Skin epidermis (tissue), 12 donors: ENCODE measurements at regions not wholly inside any gene's neighbourhood (a gene's known extent, or its start where the extent isn't known, plus 50 kb on each side); places are given as distances from the start of the nearest gene placed in this dataset.
"Not testable (repeated sequence)": the region's sequence is repeated elsewhere in the genome, so short reads cannot be mapped to it uniquely, and the experiment has no call there.

ENCODE experiments used
- H3K27ac ChIP-seq, 21 experiments: fragments of 200-600 bp; sonication (generic) in 11 of 21; one replicate each; pipeline ENCODE4 v1.5.0; 2020; ENCODE audit warnings: mild to moderate bottlenecking in 3 of 21, inconsistent platforms in 2 of 21, moderate library complexity in 2 of 21
- H3K4me3 ChIP-seq, 7 experiments: fragments of 200-600 bp; sonication (generic) in 2 of 7; one replicate each; pipeline ENCODE4 v1.5.0; 2020; ENCODE audit warnings: inconsistent platforms in 2 of 7, mild to moderate bottlenecking in 2 of 7, moderate library complexity in 1 of 7

DNA sequence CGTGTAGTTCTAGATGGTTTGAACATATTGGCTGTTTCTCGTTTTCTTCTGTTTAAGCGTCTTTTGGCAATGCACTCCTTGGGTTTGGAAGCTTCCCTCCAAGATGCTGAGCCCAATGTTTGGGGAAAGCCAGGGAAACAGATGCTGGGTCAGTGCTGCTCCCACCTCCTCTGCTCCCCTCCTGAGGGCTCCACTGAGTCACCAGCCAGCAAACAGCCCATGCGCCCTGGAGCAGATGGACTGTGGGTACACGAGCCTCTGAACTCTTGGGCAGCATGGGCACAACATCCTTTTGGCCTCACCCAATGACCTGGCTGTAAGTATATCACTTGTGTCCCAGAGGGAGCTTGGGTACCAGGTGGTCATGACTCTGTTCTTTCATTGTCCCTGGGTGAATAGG, 207.6 kb downstream of the BUB3 start:
- no peak overlapping the region for H3K4me3 ChIP-seq
- H3K27ac ChIP-seq: no peak overlapping the region

DNA sequence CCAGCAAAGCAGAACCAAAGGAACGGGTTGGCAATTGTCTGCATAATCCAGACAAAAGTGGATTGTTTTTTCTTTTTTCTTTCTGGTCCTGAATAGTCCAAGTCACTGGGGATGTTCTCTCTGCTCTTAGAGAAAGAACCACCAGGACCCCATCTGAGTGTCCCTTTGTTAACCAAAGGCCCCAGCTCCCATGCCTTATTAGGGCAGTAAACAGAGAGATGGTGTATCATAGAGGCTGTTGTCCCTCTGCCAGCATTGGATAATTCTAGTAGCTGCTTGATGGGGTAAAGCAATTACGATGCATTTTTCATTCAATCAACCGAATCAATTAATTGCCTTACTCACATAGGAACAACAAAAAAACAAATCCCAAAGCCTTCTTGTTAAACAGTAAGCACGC, 213.0 kb downstream of the BUB3 start:
- Histone ChIP-seq H3K27ac (no peak overlapping the region), H3K4me3 (no peak overlapping the region)

DNA sequence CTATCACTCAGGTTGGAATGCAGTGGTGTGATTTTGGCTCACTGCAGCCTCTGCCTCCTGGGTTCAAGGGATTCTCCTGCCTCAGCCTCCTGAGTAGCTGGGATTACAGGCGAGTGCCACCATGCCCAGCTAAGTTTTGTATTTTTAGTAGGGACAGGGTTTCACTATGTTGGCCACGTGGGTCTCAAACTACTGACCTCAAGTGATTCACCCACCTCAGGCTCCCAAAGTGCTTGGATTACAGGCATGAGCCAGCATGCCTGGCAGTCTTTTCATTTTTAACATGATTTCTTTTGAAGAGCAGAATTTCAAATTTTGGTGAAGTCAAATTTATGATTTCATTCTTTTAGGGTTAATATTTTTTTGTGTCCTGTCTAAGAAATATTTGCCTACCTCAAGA, 217.4 kb downstream of the BUB3 start:
- H3K27ac ChIP-seq, H3K4me3 ChIP-seq: not testable (repeated sequence)

DNA sequence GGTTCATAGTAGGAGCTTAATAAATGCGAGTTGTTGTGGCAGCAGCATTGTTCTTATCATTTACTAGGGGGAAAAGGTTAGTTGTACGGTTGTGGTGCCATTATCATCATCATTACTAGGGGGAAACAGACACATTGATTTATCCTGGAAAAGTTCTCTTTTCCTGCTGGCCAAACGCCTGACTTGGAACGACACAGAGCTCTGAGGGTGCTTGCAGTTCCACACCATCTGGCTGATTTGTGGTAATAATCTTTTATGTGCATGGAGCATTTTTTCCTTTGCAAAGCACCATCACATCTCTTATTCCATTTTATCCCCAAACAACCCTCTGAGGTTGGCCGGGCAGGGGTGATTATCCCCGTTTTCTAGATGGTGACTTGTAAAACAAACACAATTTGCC, 219.4 kb downstream of the BUB3 start:
- H3K4me3 ChIP-seq: no peak overlapping the region
- no peak overlapping the region for H3K27ac ChIP-seq

DNA sequence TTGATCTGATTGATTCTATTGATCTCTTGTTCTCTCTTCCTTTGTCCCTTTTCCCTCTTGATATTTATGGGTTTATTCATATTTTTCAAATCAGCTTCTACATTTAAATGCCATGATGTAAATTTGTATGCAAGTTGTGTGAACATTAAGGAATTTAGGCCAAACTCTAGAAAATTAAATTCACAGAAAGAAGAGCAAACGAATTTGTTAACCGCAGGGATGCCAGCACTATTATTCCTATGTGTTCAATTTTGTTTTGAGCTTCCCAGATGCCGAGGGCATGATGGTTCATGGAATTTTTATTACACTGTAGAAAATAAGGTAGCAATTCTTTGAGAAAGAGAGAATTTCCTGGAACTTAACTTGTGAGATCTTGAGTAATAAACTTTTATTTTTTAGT, 220.9 kb downstream of the BUB3 start:
- no peak overlapping the region for H3K4me3 ChIP-seq
- no peak overlapping the region for H3K27ac ChIP-seq

DNA sequence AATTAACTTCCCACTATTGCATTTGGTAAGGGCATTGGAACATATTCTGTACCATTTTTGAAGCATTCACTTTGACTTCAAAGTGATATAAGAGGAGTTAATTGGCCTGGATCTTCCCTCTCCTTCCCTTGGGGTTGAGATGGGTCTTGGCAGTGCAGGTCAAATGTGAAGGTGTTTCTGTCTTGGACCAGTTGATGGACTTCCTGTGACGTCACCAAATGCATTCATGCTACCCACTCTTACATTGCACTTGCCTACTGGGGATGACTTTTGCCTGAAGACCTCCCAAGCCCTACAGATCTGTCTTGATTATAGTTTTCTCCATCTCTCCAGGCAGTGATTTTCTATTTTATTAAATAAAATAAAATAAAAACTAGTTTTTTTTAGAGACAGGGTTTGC, 221.5 kb downstream of the BUB3 start:
- Histone ChIP-seq H3K4me3 (no peak overlapping the region), H3K27ac (no peak overlapping the region)

DNA sequence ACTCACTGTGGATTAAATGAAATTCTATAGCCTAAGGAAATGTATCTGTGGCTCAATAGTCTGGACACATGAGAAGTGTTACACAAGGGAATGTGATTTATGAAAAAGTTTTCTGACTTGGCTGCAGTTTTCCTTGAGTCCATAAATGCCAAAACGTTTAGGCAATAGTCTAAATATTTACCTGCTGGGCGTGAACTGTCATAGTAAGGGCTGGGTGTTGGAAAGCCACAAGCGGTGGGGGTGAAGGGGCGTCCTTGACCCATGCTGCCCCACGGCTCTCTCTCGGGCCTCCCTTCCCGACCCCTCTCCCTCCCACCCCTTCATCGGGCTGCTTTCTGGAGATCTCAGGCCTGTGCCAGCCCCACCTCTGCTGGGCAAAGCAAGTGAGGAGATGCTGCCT, 223.7 kb downstream of the BUB3 start:
- Histone ChIP-seq H3K4me3 (no peak overlapping the region), H3K27ac (no peak overlapping the region)

DNA sequence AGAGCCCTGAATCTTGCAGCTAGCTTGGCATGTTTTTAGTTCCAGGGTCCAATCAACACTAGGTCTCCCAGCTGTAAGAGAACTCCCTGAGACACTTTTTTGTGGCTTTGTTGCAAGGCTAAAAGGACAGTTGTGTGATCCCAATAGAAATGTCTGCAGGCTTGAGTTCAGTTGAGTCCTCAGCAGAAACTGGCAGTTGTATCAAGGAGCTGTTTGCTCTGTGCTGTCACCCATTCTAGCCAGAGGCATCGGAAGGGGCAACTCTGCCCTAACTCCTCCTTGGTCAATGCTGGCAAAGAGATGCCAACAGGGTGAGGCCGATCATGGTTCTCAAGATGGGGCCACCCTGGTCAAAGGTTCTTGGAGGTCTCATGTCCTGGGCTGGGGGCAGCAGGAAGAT, 224.1 kb downstream of the BUB3 start:
- H3K4me3 ChIP-seq: no peak overlapping the region
- no peak overlapping the region for H3K27ac ChIP-seq

DNA sequence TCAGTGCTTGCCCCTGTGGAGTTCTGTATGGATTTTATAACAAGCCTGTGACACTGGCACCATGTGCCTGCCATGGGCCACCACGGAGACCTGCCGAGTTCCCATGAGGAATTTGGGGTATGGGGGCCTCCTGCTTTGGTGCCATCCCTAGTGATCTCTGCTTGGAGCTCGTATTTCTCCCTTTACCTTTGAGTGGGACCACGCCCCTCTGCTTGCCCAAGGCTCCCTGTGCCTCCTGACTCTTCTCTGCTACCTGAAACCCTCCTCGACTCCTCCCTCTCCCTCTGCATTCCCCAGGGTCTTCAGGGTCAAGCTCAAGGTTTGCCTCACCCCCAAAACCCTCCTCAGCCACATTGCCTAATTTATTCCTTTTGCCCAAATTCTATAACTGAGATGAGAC, 225.0 kb downstream of the BUB3 start:
- Histone ChIP-seq H3K27ac (no peak overlapping the region), H3K4me3 (no peak overlapping the region)

DNA sequence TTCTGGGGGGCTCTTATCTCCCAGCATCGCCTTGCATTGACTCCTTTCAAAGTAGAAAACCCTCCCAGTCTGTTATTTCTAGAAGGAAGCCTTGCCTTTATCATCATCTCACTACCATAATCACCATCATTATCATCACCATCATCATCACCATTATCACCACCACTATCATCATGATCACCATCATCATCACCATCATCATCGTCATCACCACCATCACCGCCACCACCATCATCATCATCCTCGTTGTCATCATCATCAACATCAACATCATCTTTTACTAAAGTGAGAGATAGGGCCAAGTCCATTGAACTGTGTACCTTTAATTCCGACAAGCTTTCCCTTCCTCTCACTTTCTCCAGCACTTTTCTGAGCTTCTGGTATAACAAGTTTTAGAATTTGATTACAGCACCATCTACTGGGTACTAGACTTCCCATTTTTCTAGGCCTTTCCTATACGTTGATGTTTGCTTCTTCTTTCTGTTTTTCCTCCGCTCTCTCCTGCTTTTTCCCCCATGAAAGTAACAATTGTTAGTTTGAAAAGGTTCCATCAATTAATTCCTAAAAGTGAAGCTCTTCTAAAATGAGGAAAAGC, 226.4 kb downstream of the BUB3 start:
- Histone ChIP-seq H3K27ac (no peak overlapping the region), H3K4me3 (no peak overlapping the region)

DNA sequence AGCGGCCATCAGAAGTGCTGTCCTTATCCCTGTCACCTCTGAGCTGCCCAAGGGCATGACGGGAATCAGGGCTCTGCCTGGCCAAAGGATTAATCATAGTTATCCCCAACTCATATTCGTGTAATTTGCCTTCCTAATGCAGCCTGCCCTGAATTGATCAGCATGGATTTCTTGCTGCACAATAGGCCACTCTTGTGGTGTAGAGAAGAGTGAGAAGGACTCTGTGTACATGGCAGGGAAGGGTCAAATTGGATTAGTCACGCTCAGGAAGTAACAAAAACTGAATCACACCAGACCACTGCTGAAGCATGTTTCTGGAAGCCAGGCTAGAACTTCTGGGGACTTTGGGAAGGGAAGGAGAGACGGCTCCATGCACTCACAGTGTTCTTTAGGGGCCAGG, 227.0 kb downstream of the BUB3 start:
- H3K27ac ChIP-seq: no peak overlapping the region
- H3K4me3 ChIP-seq: no peak overlapping the region

DNA sequence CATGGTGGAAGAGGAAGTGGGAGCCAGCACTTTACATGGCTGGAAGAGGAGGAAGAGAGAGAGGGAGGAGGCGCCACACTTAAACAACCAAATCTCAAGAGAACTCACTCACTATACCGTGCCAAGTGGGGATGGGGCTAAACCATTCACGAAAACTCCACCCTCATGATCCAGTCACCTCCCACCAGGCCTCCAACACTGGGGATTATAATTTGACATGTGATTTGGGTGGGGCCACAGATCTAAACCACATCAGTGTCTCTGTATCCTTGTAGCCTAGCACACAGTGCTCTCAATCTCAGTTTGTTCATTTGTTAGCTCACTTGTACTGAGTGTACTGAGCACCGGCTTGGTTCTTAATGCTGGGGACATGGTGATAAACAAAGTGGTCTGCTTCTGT, 228.3 kb downstream of the BUB3 start:
- Histone ChIP-seq H3K27ac (no peak overlapping the region), H3K4me3 (no peak overlapping the region)

DNA sequence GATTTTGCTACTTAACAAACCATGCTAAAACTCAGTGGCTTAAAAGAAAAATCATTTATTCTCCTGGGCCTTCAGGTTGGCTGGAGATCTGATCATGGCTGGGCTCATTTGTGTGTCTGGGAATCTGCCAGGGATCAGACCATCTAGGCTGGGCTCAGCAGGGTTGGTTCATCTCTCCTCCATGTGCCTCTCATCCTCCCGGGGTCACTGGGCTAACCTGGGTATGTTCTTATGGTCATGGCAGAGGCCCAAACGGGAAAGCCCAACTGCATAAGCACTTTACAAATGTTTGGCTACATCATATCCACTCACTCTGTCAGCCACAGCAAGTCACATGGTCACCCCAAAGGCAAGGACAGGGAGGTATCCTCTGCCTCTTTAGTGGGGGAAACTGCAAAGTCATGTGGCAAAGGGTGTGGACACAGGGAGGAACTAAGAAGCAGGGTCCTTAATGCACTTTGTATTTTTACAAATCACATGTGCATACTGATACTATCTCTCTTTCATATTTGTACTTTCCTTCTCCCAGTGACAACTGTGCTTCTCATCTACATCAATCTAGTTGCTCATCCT, 231.4 kb downstream of the BUB3 start:
- no peak overlapping the region for H3K27ac ChIP-seq

DNA sequence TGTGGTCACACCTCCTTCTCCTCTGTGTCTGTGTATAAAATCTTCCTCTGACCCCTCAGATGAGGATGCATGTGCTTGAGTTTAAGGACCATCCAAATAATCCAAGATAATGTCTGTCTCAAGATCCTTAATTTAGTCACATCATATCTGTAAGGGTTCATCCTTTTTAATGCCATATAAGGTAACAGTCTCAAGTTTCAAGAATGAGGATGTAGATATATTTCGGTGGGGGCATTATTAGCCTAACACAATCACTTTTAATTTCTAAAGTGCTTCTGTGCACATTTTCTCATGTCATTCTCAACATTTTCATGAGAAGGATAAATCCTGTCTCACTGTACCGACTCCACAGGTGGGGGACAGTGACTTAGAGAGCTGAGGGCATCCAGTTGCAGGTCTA, 235.3 kb downstream of the BUB3 start:
- no peak overlapping the region for H3K4me3 ChIP-seq

More for the DNA sequence above, 231.4 kb downstream of the BUB3 start:
- H3K4me3 ChIP-seq: no peak overlapping the region

DNA sequence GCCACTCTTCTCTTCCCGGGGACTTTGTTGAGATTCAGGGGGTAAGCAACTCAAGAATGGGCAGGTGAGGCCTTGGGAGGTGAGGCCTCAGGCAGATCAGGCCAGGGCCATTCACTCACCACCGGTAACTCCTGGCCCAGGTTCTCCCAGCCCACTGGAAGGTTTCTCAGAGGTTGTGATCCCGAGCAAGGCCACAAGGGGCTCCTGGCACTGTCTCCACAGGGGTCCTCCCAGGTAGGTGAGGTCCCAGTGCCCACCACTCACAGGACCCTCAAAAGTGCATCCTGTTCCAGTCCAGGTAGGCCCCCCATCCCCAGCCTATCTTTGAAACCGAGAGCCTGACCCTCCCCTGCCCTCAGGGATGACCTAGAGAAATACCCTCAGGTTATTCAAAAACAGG, 236.1 kb downstream of the BUB3 start:
- Histone ChIP-seq H3K4me3 (no peak overlapping the region), H3K27ac (no peak overlapping the region)

More for the DNA sequence above, 235.3 kb downstream of the BUB3 start:
- H3K27ac ChIP-seq: no peak overlapping the region

DNA sequence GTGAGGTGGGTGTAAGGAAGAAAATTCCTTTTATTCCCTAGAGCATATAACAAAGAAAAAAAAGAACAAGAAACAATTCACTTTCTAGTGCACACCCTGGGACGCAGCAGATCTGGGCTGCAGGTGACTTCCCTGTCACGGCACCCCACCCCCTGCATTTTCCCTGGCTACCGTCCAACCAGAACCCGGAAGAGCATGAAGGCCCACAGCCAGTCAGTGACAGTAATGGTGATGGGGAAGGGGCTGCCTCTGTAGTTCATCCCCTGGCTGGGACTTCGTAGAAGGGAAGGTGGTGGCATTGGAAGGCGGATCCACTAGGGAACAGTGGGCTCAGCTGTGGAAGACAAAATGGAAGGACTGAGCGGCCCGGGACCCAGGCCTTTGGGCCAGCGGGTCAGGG, 236.7 kb downstream of the BUB3 start:
- Histone ChIP-seq H3K4me3 (no peak overlapping the region), H3K27ac (no peak overlapping the region)

DNA sequence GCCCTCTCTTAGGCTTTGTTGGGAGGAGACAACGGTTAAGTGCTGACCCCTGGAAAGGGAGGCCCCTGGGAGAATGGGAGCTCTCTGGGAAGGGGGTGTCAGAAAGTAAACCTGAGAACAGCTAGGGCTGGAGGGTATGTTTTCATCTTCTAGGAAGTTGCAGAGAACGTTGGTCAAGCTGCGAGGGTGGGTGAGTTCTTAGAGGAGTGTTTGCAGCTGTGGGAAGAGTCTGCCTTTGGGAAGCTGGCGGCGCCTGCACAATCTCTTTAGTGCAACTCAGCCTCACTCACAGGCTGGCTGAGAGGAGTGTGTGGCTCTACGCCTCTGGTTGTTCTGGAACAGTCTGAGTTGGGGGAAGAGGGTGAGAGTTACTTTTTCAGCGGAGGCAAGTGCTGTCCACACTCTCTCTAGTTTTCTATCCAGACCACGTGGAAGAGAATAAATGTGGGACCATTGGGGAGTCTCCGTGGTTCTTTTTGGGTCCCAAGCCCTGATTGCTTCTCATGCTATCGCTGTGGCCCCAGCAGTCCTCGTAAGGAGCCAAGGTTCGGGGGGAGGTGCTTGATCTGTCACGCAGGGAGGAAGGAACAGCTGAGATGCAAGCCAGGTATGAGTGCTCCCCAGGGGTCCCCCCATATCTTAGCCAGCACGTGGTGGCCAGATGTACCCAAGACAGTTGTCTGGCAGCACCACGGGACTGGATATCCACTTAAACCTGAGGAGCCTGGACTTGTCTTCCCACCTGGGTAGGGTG, 237.2 kb downstream of the BUB3 start:
- Histone ChIP-seq H3K27ac (no peak overlapping the region), H3K4me3 (no peak overlapping the region)

DNA sequence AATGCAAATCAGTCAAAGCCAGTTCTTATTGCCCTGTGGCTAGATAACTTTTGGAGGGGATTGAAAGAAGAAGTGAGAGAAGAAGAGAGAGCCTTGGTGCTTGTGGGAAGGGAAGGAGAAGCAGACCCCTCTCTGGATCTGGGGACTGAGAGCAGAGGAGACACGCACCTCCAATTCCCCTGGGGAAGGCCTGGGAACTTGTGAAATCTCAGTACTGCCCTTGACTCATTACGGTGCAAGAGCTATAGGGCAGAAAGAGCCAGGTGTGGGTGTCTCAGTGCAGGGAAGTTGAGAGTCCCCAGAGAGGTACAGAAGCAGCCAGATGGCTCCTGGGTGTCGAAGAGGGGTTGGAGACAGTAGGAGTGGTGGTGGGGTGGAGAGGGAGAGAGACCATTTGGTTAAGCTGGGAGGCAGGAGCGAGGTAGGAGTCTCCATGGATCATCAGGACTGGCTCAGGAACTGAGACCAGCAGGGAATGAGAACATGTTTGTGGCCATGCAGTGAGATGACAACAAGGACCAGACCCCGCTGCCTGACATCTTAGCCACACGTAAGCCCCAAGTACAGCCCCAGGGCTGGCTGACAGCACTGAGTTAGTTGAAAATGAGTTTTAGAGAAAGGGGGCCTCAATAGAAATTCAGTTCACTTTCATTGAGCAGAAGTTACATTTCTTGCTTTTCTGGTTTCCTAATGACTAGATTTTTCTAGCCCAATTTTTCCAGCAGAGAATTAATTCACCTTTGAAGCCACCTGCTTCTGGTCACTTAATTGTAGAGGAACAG, 238.2 kb downstream of the BUB3 start:
- Histone ChIP-seq H3K4me3 (no peak overlapping the region), H3K27ac (no peak overlapping the region)

DNA sequence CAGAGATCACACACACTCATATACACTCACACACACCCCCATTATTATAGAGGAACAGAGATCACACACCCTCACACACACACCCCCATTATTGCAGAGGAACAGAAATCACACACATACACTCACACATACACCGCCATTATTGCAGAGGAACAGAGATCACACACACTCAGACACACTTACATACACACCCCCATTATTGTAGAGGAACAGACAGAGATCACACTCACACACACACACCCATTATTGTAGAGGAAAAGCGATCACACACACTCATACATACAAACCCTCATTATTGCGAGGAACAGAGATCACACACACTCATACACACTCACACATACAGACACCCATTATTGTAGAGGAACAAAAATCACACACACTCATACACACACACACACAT, 239.0 kb downstream of the BUB3 start:
- no peak overlapping the region for H3K4me3 ChIP-seq
- H3K27ac ChIP-seq: no peak overlapping the region

DNA sequence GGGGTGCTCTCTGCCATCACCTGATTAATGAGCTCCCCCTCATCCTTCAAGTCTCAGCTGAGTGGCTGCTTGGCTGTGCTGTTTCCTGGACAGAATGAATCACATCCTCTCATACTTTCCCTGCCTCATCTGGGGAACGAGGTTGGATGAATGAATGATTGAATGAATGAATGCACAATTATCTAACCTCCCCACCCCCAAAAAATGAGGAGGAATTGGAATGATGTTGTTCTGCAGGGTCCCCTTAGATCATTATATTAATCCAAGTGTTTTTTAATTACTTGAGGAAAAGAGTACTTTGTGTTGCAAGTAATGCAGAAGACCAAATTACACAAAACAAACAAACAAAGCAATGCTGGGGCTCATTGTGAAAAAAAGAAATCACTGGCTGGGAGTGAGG, 240.2 kb downstream of the BUB3 start:
- no peak overlapping the region for H3K27ac ChIP-seq
- H3K4me3 ChIP-seq: no peak overlapping the region

DNA sequence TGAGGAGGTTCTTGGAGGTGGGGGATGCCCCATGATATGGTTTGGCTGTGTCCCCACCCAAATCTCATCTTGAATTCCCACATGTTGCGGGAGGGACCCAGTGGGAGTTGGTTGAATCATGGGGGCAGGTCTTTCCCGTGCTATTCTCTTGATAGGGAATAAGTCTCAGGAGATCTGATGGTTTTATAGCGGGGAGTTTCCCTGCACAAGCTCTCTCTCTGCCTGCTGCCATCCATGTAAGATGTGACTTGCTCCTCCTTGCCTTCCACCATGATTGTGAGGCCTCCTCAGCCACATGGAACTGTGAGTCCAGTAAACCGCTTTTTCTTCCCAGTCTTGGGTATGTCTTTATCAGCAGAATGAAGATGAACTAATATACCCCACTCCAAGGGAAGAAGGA, 241.0 kb downstream of the BUB3 start:
- H3K27ac ChIP-seq, H3K4me3 ChIP-seq: not testable (repeated sequence)
